K562 (cell line): ENCODE measurements at regions not wholly inside any gene's neighbourhood (a gene's known extent, or its start where the extent isn't known, plus 50 kb on each side); places are given as distances from the start of the nearest gene placed in this dataset.

Source experiments
- ATAC-seq: fragments of 200-7000 bp; cut with Tn5 transposase; 3 replicates; pipeline ENCODE4 v1.9.1; 2020; ENCODE audit warnings: moderate library complexity
- BruUV-seq: library from RNA; stranded (reverse); fragments of 400-500 nt; replicated peaks from 2 replicates; lab custom pipeline; 2021; lab: Mats Ljungman, UMichigan
- CTCF ChIA-PET: fragments of 300-600 bp; formaldehyde crosslinking; extraction: SDS; loops from one replicate; lab custom pipeline; 2021; ENCODE audit warnings: low intra/inter-chr PET ratio; lab: Yijun Ruan, JAX
- POLR2A ChIA-PET: fragments of 300-600, 350-650 bp; sonication (Branson Sonifier 250); formaldehyde crosslinking; extraction: SDS; loops from one replicate; lab custom pipeline; 2021; ENCODE audit warnings: antibody characterized with exemption, inconsistent platforms; lab: Yijun Ruan, JAX
- DNase-seq, 4 experiments: peaks; one replicate each; pipeline versions ENCODE4 v3.0.0 to v3.0.0-alpha.2; 2011 to 2018; ENCODE audit warnings: low spot score in 3 of 4, mixed read lengths in 3 of 4; ENCODE audit errors: extremely low read depth in 1 of 4
- FAIRE-seq: peaks from 2 replicates; lab custom pipeline; 2011; peaks lifted over from hg19 to GRCh38; lab: Jason Lieb, UNC
- H2AFZ ChIP-seq: 2 replicates; pipeline ENCODE4 v1.6.0; 2011; ENCODE audit warnings: low read depth, low read length, control low read depth, inconsistent platforms
- H3K27ac ChIP-seq: fragments of 200-600 bp; 3 replicates; pipeline ENCODE4 v1.8.0; 2011; ENCODE audit warnings: low read depth, mild to moderate bottlenecking, control low read depth, inconsistent platforms, low read length, moderate library complexity, mixed read lengths; ENCODE audit errors: extremely low read depth
- H3K27me3 ChIP-seq, 2 experiments: fragments of 300-600 bp in 1 of 2; 2 replicates in 1 of 2; 3 replicates in 1 of 2; pipeline versions ENCODE4 v1.6.0 to v1.8.0; 2011; ENCODE audit warnings: inconsistent platforms in 2 of 2, low read length in 2 of 2, mild to moderate bottlenecking in 1 of 2, mixed read lengths in 1 of 2, moderate library complexity in 1 of 2; ENCODE audit not compliant: control insufficient read depth in 2 of 2, insufficient read depth in 2 of 2
- H3K36me3 ChIP-seq: fragments of 300-600 bp; 3 replicates; pipeline ENCODE4 v1.8.0; 2011; ENCODE audit warnings: mild to moderate bottlenecking, low read length, inconsistent platforms; ENCODE audit not compliant: control insufficient read depth, insufficient read depth
- H3K4me1 ChIP-seq, 2 experiments: fragments of 200-600 bp in 1 of 2; replicated peaks in 1 of 2; 2 replicates in 1 of 2; 3 replicates in 1 of 2; pipeline versions ENCODE4 v1.5.1 to v1.8.0; 2011; ENCODE audit warnings: inconsistent platforms in 2 of 2, low read length in 2 of 2, mild to moderate bottlenecking in 1 of 2, mixed read lengths in 1 of 2, moderate library complexity in 1 of 2; ENCODE audit not compliant: control insufficient read depth in 2 of 2, insufficient read depth in 2 of 2
- H3K4me2 ChIP-seq: 2 replicates; pipeline ENCODE4 v1.6.1; 2011; ENCODE audit warnings: low read length, control low read depth, inconsistent platforms, mixed read lengths; ENCODE audit not compliant: insufficient read depth
- H3K4me3 ChIP-seq: fragments of 200-600 bp; sonication (generic), shearing (Covaris generic); 2 replicates; pipeline ENCODE4 v1.5.1; 2016; ENCODE audit warnings: control low read depth, inconsistent platforms
- H3K79me2 ChIP-seq: fragments of 200-600 bp; 3 replicates; pipeline ENCODE4 v1.8.0; 2011; ENCODE audit warnings: low read length, inconsistent platforms; ENCODE audit not compliant: control insufficient read depth, insufficient read depth
- H3K9ac ChIP-seq, 2 experiments: 2 replicates each; pipeline versions ENCODE4 v1.6.0 to v1.6.1; 2011; ENCODE audit warnings: low read depth in 2 of 2, low read length in 2 of 2, control low read depth in 1 of 2, inconsistent platforms in 1 of 2, mild to moderate bottlenecking in 1 of 2, mixed read lengths in 1 of 2; ENCODE audit not compliant: insufficient read depth in 1 of 2
- H3K9me1 ChIP-seq: one replicate; pipeline ENCODE4 v1.6.0; 2011; ENCODE audit warnings: inconsistent platforms, mild to moderate bottlenecking, low read length, moderate library complexity; ENCODE audit not compliant: control insufficient read depth, insufficient read depth
- H3K9me3 ChIP-seq: replicated peaks from 2 replicates; pipeline ENCODE4 v1.5.1; 2011; ENCODE audit warnings: low read depth, low read length, inconsistent platforms; ENCODE audit not compliant: control insufficient read depth, insufficient read depth
- H4K20me1 ChIP-seq: replicated peaks from 2 replicates; pipeline ENCODE4 v1.6.1; 2011; ENCODE audit warnings: low read length, inconsistent platforms, mixed read lengths; ENCODE audit not compliant: control insufficient read depth, insufficient read depth
- ARID3A ChIP-seq: IDR thresholded peaks from 2 replicates; pipeline ENCODE4 v1.6.1; 2012; ENCODE audit warnings: low read depth, low read length, improper control_type of control experiment, borderline replicate concordance
- ARID4B ChIP-seq: sonication (generic); formaldehyde crosslinking; IDR thresholded peaks from 2 replicates; pipeline ENCODE4 v1.8.0; 2022; ENCODE audit warnings: mild to moderate bottlenecking, missing genetic modification reagents
- CBFB ChIP-seq: sonication (generic); formaldehyde crosslinking; IDR thresholded peaks from 2 replicates; pipeline ENCODE4 v1.4.0; 2020; ENCODE audit warnings: mild to moderate bottlenecking, missing genetic modification reagents
- CBX5 ChIP-seq: IDR thresholded peaks from 2 replicates; pipeline ENCODE4 v1.6.1; 2014; ENCODE audit warnings: low read depth, borderline replicate concordance
- E2F3 ChIP-seq: fragments of 250-450 bp; sonication (Bioruptor Pico); IDR thresholded peaks from 2 replicates; pipeline ENCODE4 v1.4.0; 2020; ENCODE audit warnings: mild to moderate bottlenecking
- GATAD2A ChIP-seq: fragments of 450-650 bp; IDR thresholded peaks from 2 replicates; pipeline ENCODE4 v1.6.1; 2017
- MNT ChIP-seq, 2 experiments: fragments of 450-650 bp; conservative IDR thresholded peaks; 2 replicates each; pipeline ENCODE4 v1.6.1; 2017; ENCODE audit warnings: mild to moderate bottlenecking in 2 of 2, moderate library complexity in 2 of 2
- NR2F6 ChIP-seq: fragments of 450-650 bp; formaldehyde crosslinking; IDR thresholded peaks from 2 replicates; pipeline ENCODE4 v1.4.0; 2020; ENCODE audit warnings: mild to moderate bottlenecking
- STAT5B ChIP-seq: fragments of 250-450 bp; sonication (Bioruptor Pico); IDR thresholded peaks from 2 replicates; pipeline ENCODE4 v1.8.0; 2021; ENCODE audit warnings: mild to moderate bottlenecking, inconsistent platforms
- STAT6 ChIP-seq: sonication (generic); formaldehyde crosslinking; IDR thresholded peaks from 2 replicates; pipeline ENCODE4 v1.8.1; 2023; ENCODE audit warnings: mild to moderate bottlenecking, missing genetic modification reagents
- TSC22D4 ChIP-seq: fragments of 450-650 bp; IDR thresholded peaks from 2 replicates; pipeline ENCODE4 v1.6.1; 2016; ENCODE audit warnings: missing genetic modification characterization, missing biosample characterization, control low read depth
- ZNF436 ChIP-seq: fragments of 250-450, 450-650 bp; sonication (Bioruptor Pico); formaldehyde crosslinking; IDR thresholded peaks from 2 replicates; pipeline ENCODE4 v1.7.0; 2020; ENCODE audit warnings: mild to moderate bottlenecking
- ZNF766 ChIP-seq: fragments of 200-800 bp; sonication (Bioruptor generic); conservative IDR thresholded peaks from 2 replicates; pipeline ENCODE4 v1.6.1; 2016; ENCODE audit warnings: missing genetic modification characterization, missing compliant biosample characterization
- ZNF780A ChIP-seq: fragments of 250-450 bp; sonication (Bioruptor Pico); IDR thresholded peaks from 2 replicates; pipeline ENCODE4 v1.5.0; 2021; ENCODE audit warnings: mild to moderate bottlenecking
- WGBS: fragments of 100-300 bp; shearing (Covaris generic); methylation state at CpG from one replicate; pipeline ENCODE4 v1.1.6; 2016; ENCODE audit warnings: low coverage, mixed read lengths; ENCODE audit not compliant: insufficient coverage; ENCODE audit errors: missing lambda C conversion rate; 5-methylcytosine and 5-hydroxymethylcytosine counted together
- in situ Hi-C: fragments of 300-500 bp; cut with MboI; formaldehyde crosslinking; loops from 4 replicates; pipeline ENCODE4 v1.15.0; 2018; ENCODE audit warnings: inconsistent platforms, mixed read lengths
- intact Hi-C: fragments of 100-400 bp; cut with micrococcal nuclease; formaldehyde crosslinking; loops from 2 replicates; pipeline ENCODE4 v1.14.2; 2022

- in situ Hi-C loops (no loop called here), intact Hi-C loops (no loop called here)
- Histone ChIP-seq H2AFZ (no peak overlapping the region), H3K9ac (no peak overlapping the region), H3K79me2 (no peaks in the 10 kb centered on the region), H3K27ac (no peak overlapping the region), H4K20me1 (no peaks in the 10 kb centered on the region), H3K4me2 (no peak overlapping the region), H3K4me1 (no peaks in the 10 kb centered on the region), H3K4me3 (no peak overlapping the region), H3K27me3 (no peaks in the 10 kb centered on the region), H3K9me1 (no peaks in the 10 kb centered on the region), H3K9me3 (no peaks in the 10 kb centered on the region), H3K36me3 (no peaks in the 10 kb centered on the region)
- FAIRE-seq = no peak
- ChIA-PET CTCF (no interaction called here), POLR2A (no interaction called here)
- DNase-seq = no peak
- 0% methylated on average over 2 of the region's 2 CpGs for WGBS
- ATAC-seq = no peak
- no TSS peak for BruUV-seq
- TF ChIP-seq ARID3A (no peak), STAT6 (CRISPR knock-in tag) (no peak), NR2F6 (CRISPR knock-in tag) (no peak), CBFB (no peak), MNT (conservative IDR thresholded peaks at IDR 0.05) (no peak), STAT5B (CRISPR knock-in tag) (no peak), ZNF780A (CRISPR knock-in tag) (no peak), TSC22D4 (tag) (no peak), GATAD2A (no peak), CBX5 (no peak), ZNF766 (CRISPR knock-in tag) (no peak), ARID4B (no peak), E2F3 (CRISPR knock-in tag) (no peak), ZNF436 (CRISPR knock-in tag) (no peak)
Measured at GRCh38 chr7:68152205-68152604, 1155.6 kb downstream of the TYW1 start.
